OCI-LY3 (cell line): ENCODE measurements at regions not wholly inside any gene's neighbourhood (a gene's known extent, or its start where the extent isn't known, plus 50 kb on each side); places are given as distances from the start of the nearest gene placed in this dataset.

Source experiments
- H2AFZ ChIP-seq: fragments of 200-600, 300-600 bp; shearing (Covaris generic); 2 replicates; pipeline ENCODE4 v1.6.0; 2014; ENCODE audit warnings: antibody characterized with exemption, low read depth, low read length
- H3K27ac ChIP-seq: fragments of 200-600, 300-600 bp; sonication (generic); 2 replicates; pipeline ENCODE4 v1.5.1; 2014; ENCODE audit warnings: mild to moderate bottlenecking, low read length, moderate library complexity, mixed read lengths
- H3K27me3 ChIP-seq: fragments of 200-600, 300-600 bp; sonication (generic); 2 replicates; pipeline ENCODE4 v1.6.1; 2014; ENCODE audit warnings: low read depth, low read length, mixed read lengths
- H3K36me3 ChIP-seq: fragments of 200-600, 300-600 bp; sonication (generic); replicated peaks from 2 replicates; pipeline ENCODE3; 2014; ENCODE audit warnings: low read depth, low read length, mixed read lengths
- H3K4me1 ChIP-seq: fragments of 300-600, 200-600 bp; sonication (generic); 2 replicates; pipeline ENCODE4 v1.6.1; 2014; ENCODE audit warnings: low read length, mixed read lengths
- H3K4me2 ChIP-seq: fragments of 200-600, 300-600 bp; sonication (generic); 2 replicates; pipeline ENCODE4 v1.6.1; 2014; ENCODE audit warnings: low read length, mixed read lengths
- H3K4me3 ChIP-seq: fragments of 300-600, 200-600 bp; sonication (generic); 2 replicates; pipeline ENCODE4 v1.5.1; 2014; ENCODE audit warnings: antibody characterized with exemption, mild to moderate bottlenecking, low read length, moderate library complexity
- H3K79me2 ChIP-seq: fragments of 300-600, 200-600 bp; shearing (Covaris generic); 2 replicates; pipeline ENCODE4 v1.6.1; 2014; ENCODE audit warnings: mild to moderate bottlenecking, low read length, mixed read lengths
- H3K9ac ChIP-seq: fragments of 300-600, 200-600 bp; shearing (Covaris generic); 2 replicates; pipeline ENCODE4 v1.6.0; 2014; ENCODE audit warnings: mild to moderate bottlenecking, low read length, moderate library complexity
- H3K9me3 ChIP-seq: fragments of 200-600, 300-600 bp; shearing (Covaris generic); 2 replicates; pipeline ENCODE4 v1.6.1; 2014; ENCODE audit warnings: low read length, mixed read lengths; ENCODE audit not compliant: insufficient read depth
- H4K20me1 ChIP-seq: fragments of 200-600, 300-600 bp; sonication (generic); 2 replicates; pipeline ENCODE4 v1.6.1; 2016; ENCODE audit warnings: low read length, mixed read lengths; ENCODE audit not compliant: insufficient read depth
- EZH2phosphoT487 ChIP-seq: fragments of 200-600 bp; shearing (Covaris generic); IDR thresholded peaks from 2 replicates; pipeline ENCODE4 v1.6.1; 2018; ENCODE audit warnings: antibody characterized with exemption, mixed run types, low read depth
- TF ChIP-seq, protein P1 (sequence below): fragments of 200-600, 300-600 bp; sonication (generic); IDR thresholded peaks from 2 replicates; pipeline ENCODE4 v1.5.1; 2014; ENCODE audit warnings: antibody characterized with exemption, low read length, low read depth

DNA sequence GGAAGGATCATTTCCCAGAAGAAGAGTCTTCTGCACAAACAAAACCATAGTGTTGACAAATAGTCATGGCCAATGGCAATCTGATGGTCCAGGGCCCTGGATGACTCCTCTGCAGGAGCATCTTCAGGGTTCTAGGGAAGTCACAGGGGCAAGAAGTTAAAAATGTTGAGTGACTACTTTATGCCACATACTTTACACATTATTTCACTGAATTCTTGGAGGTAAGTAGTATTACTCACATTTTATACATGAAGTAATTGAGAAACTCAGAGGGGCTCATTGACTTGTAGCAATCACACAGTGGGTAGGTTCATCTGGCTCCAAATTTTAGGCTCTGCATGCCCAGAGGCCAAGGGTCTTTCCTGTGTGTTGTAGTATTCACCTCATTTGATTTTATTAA, 430.2 kb upstream of the MCTP2 start:
- no peak for TF ChIP-seq EZH2phosphoT487
- TF ChIP-seq, protein P1, sequence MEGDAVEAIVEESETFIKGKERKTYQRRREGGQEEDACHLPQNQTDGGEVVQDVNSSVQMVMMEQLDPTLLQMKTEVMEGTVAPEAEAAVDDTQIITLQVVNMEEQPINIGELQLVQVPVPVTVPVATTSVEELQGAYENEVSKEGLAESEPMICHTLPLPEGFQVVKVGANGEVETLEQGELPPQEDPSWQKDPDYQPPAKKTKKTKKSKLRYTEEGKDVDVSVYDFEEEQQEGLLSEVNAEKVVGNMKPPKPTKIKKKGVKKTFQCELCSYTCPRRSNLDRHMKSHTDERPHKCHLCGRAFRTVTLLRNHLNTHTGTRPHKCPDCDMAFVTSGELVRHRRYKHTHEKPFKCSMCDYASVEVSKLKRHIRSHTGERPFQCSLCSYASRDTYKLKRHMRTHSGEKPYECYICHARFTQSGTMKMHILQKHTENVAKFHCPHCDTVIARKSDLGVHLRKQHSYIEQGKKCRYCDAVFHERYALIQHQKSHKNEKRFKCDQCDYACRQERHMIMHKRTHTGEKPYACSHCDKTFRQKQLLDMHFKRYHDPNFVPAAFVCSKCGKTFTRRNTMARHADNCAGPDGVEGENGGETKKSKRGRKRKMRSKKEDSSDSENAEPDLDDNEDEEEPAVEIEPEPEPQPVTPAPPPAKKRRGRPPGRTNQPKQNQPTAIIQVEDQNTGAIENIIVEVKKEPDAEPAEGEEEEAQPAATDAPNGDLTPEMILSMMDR: no peak
- Histone ChIP-seq H3K4me3 (no peak overlapping the region), H3K79me2 (no peaks in the 10 kb centered on the region), H3K4me1 (no peaks in the 10 kb centered on the region), H3K27ac (no peak overlapping the region), H3K4me2 (no peak overlapping the region), H4K20me1 (no peaks in the 10 kb centered on the region), H2AFZ (no peak overlapping the region), H3K36me3 (no peaks in the 10 kb centered on the region), H3K9me3 (no peaks in the 10 kb centered on the region), H3K9ac (no peak overlapping the region), H3K27me3 (no peaks in the 10 kb centered on the region)

DNA sequence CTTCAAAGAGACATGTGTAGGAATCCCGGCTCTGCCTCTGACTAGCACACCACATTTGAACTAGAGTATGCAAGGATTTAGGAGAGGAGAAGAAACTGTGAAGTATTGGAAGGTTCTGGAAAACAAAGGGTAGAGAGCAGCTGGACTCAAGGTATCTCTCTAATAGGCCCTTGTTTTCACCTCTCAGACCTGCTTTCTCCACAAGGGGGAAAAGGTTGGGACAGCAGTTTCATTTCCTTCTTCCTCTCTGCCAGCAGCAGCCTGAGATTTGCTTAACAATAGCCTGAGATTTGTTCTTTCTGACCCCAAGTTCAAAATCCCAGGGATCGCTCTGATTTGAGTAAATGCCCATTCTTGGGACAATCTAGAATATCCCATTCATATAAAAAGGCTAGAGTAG, 430.6 kb upstream of the MCTP2 start:
- H3K27ac ChIP-seq: no peak overlapping the region
- no peak overlapping the region for H3K9ac ChIP-seq
- no peaks in the 10 kb centered on the region for H3K79me2 ChIP-seq
- TF ChIP-seq, protein P1: no peak
- TF ChIP-seq EZH2phosphoT487: no peak
- H3K4me3 ChIP-seq: no peak overlapping the region
- no peaks in the 10 kb centered on the region for H3K36me3 ChIP-seq
- H3K9me3 ChIP-seq: no peaks in the 10 kb centered on the region
- no peaks in the 10 kb centered on the region for H4K20me1 ChIP-seq
- H3K27me3 ChIP-seq: no peaks in the 10 kb centered on the region
- H3K4me1 ChIP-seq: no peaks in the 10 kb centered on the region
- no peak overlapping the region for H3K4me2 ChIP-seq
- H2AFZ ChIP-seq: no peak overlapping the region

DNA sequence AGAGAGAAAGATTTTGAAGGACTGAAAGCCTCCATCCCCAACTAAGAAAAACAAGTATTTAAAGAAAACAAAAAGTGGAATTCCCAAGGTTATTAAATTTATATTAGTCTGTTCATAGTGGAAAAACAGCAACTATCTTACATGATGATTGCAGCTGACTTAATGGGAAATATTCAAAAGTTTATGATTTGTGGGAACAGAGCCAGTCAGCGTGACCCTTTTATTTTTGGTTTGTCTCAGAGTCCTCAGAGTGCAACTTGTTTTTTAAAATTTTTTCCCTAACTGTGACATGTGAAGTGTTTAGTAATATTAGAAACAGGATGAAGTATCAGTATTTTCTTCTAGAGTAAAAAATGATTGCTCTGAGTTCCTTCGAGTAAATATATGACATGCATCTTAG, 441.9 kb upstream of the MCTP2 start:
- Histone ChIP-seq H2AFZ (no peak overlapping the region), H3K27ac (no peak overlapping the region), H3K4me1 (no peaks in the 10 kb centered on the region), H3K9ac (no peak overlapping the region), H3K27me3 (no peaks in the 10 kb centered on the region), H3K9me3 (no peaks in the 10 kb centered on the region), H3K36me3 (no peaks in the 10 kb centered on the region), H3K79me2 (no peaks in the 10 kb centered on the region), H3K4me3 (no peak overlapping the region), H4K20me1 (no peaks in the 10 kb centered on the region), H3K4me2 (no peak overlapping the region)
- no peak for TF ChIP-seq EZH2phosphoT487
- TF ChIP-seq, protein P1: no peak

DNA sequence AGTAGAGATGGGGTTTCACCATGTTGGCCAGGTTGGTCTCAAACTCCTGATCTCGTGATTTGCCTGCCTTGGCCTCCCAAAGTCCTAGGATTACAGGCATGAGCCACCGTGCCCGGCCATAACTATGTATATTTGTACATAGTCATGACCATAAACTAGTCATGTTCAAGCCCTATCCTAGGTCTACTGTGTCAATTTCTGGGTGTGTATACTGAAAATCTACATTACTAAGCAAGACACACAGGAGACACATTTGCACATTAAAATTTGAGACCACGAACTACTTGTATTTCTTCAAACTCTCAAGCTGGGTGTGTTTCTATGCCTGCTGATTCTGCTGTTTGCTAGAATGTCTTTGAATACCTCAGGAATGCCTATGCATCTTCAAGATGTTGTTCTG, 451.3 kb upstream of the MCTP2 start:
- Histone ChIP-seq H3K79me2 (no peaks in the 10 kb centered on the region), H3K27me3 (no peaks in the 10 kb centered on the region)
- TF ChIP-seq EZH2phosphoT487: no peak

DNA sequence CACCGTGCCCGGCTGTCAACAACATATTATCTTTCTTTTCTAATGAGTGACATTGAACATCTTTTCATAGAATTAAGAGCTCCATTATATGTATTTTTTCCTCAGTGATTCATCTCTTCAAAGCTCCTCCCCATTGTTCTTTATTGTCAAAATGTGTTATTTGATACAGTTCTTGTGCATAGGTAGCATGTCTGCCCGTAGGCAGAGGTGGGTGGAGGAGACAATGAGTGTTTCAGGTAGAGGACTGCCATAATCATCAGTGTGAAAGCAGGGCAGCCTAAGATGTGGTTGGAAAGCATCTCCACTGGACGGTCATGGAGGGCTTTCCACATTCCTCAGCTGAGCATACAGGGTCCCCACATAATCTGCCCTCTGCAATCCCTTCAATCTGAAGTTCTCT, 452.0 kb upstream of the MCTP2 start:
- no peaks in the 10 kb centered on the region for H3K4me1 ChIP-seq
- no peak overlapping the region for H3K27ac ChIP-seq
- no peak overlapping the region for H3K9ac ChIP-seq
- no peak overlapping the region for H2AFZ ChIP-seq
- H4K20me1 ChIP-seq: no peaks in the 10 kb centered on the region
- H3K27me3 ChIP-seq: no peaks in the 10 kb centered on the region
- H3K36me3 ChIP-seq: no peaks in the 10 kb centered on the region
- H3K4me3 ChIP-seq: no peak overlapping the region
- no peaks in the 10 kb centered on the region for H3K79me2 ChIP-seq
- TF ChIP-seq EZH2phosphoT487: no peak
- TF ChIP-seq, protein P1: no peak
- no peak overlapping the region for H3K4me2 ChIP-seq
- H3K9me3 ChIP-seq: no peaks in the 10 kb centered on the region

More for the DNA sequence above, 451.3 kb upstream of the MCTP2 start:
- Histone ChIP-seq H3K9ac (no peak overlapping the region), H2AFZ (no peak overlapping the region), H4K20me1 (no peaks in the 10 kb centered on the region), H3K4me1 (no peaks in the 10 kb centered on the region), H3K4me3 (no peak overlapping the region), H3K36me3 (no peaks in the 10 kb centered on the region), H3K27ac (no peak overlapping the region), H3K9me3 (no peaks in the 10 kb centered on the region), H3K4me2 (no peak overlapping the region)
